Adipocyte (in vitro differentiated cells): ENCODE measurements at regions not wholly inside any gene's neighbourhood (a gene's known extent, or its start where the extent isn't known, plus 50 kb on each side); places are given as distances from the start of the nearest gene placed in this dataset.

Source experiments
- DNase-seq: peaks from one replicate; pipeline ENCODE4 v3.0.0-alpha.2; 2015; ENCODE audit warnings: low read depth
- H3K27me3 ChIP-seq: replicated peaks from 2 replicates; pipeline ENCODE4 v1.7.0; 2013; ENCODE audit warnings: mild to moderate bottlenecking, low read length, moderate library complexity; ENCODE audit not compliant: control insufficient read depth, insufficient read depth
- H3K36me3 ChIP-seq: 2 replicates; pipeline ENCODE4 v1.7.0; 2013; ENCODE audit warnings: low read length, mild to moderate bottlenecking, moderate library complexity; ENCODE audit not compliant: control insufficient read depth, insufficient read depth, severe bottlenecking
- H3K4me1 ChIP-seq: 2 replicates; pipeline ENCODE4 v1.7.0; 2013; ENCODE audit warnings: mild to moderate bottlenecking, low read length, moderate library complexity; ENCODE audit not compliant: control insufficient read depth, insufficient read depth
- H3K4me3 ChIP-seq: 2 replicates; pipeline ENCODE4 v1.7.0; 2013; ENCODE audit warnings: mild to moderate bottlenecking, low read length, moderate library complexity
- H3K9ac ChIP-seq: 2 replicates; pipeline ENCODE4 v1.7.0; 2013; ENCODE audit warnings: mild to moderate bottlenecking, low read length, moderate library complexity
- H3K9me3 ChIP-seq: 2 replicates; pipeline ENCODE4 v1.7.0; 2013; ENCODE audit warnings: mild to moderate bottlenecking, low read length, moderate library complexity; ENCODE audit not compliant: control insufficient read depth

GRCh38 chr12:3357950-3358525, 133.0 kb upstream of the PRMT8 start:
- Histone ChIP-seq H3K27me3 (peaks cover 55% of the 10 kb centered on the region), H3K4me1 (no peaks in the 10 kb centered on the region), H3K9ac (no peak overlapping the region), H3K4me3 (no peak overlapping the region), H3K36me3 (no peaks in the 10 kb centered on the region), H3K9me3 (peaks cover 6% of the 10 kb centered on the region)
- no peak for DNase-seq

- DNase-seq = no peak
Measured at GRCh38 chr12:3359478-3359877, 131.5 kb upstream of the PRMT8 start.

GRCh38 chr12:3361146-3361545, 129.9 kb upstream of the PRMT8 start:
- no peaks in the 10 kb centered on the region for H3K36me3 ChIP-seq
- no peak overlapping the region for H3K4me3 ChIP-seq
- no peak for DNase-seq
- no peaks in the 10 kb centered on the region for H3K4me1 ChIP-seq
- H3K9me3 ChIP-seq = peaks cover 6% of the 10 kb centered on the region
- H3K27me3 ChIP-seq = peaks cover 68% of the 10 kb centered on the region
- H3K9ac ChIP-seq = no peak overlapping the region

More at GRCh38 chr12:3359478-3359877, 131.5 kb upstream of the PRMT8 start:
- Histone ChIP-seq H3K36me3 (no peaks in the 10 kb centered on the region), H3K9ac (no peak overlapping the region), H3K27me3 (peaks cover 64% of the 10 kb centered on the region), H3K4me1 (no peaks in the 10 kb centered on the region), H3K4me3 (no peak overlapping the region), H3K9me3 (peaks cover 6% of the 10 kb centered on the region)

- H3K9ac ChIP-seq = no peak overlapping the region
- H3K4me3 ChIP-seq = no peak overlapping the region
- no peaks in the 10 kb centered on the region for H3K36me3 ChIP-seq
- no peak for DNase-seq
- H3K27me3 ChIP-seq = peaks cover 69% of the 10 kb centered on the region
- no peaks in the 10 kb centered on the region for H3K4me1 ChIP-seq
- H3K9me3 ChIP-seq = no peaks in the 10 kb centered on the region
Measured at GRCh38 chr12:3362737-3363136, 128.3 kb upstream of the PRMT8 start.

GRCh38 chr12:3363608-3364007, 127.4 kb upstream of the PRMT8 start:
- H3K4me1 ChIP-seq = no peaks in the 10 kb centered on the region
- no peak overlapping the region for H3K9ac ChIP-seq
- peaks cover 73% of the 10 kb centered on the region for H3K27me3 ChIP-seq
- H3K4me3 ChIP-seq = no peak overlapping the region
- DNase-seq = no peak
- no peaks in the 10 kb centered on the region for H3K9me3 ChIP-seq
- no peaks in the 10 kb centered on the region for H3K36me3 ChIP-seq

GRCh38 chr12:3364226-3364625, 126.8 kb upstream of the PRMT8 start:
- no peak for DNase-seq
- Histone ChIP-seq H3K4me3 (no peak overlapping the region), H3K4me1 (no peaks in the 10 kb centered on the region), H3K36me3 (no peaks in the 10 kb centered on the region), H3K9ac (no peak overlapping the region), H3K27me3 (peaks cover 67% of the 10 kb centered on the region), H3K9me3 (no peaks in the 10 kb centered on the region)

- Histone ChIP-seq H3K9me3 (no peaks in the 10 kb centered on the region), H3K27me3 (peaks cover 65% of the 10 kb centered on the region), H3K36me3 (no peaks in the 10 kb centered on the region), H3K4me3 (no peak overlapping the region), H3K9ac (no peak overlapping the region), H3K4me1 (no peaks in the 10 kb centered on the region)
- DNase-seq = no peak
Measured at GRCh38 chr12:3364661-3365462, 126.1 kb upstream of the PRMT8 start.

GRCh38 chr12:3365463-3366411, 125.3 kb upstream of the PRMT8 start:
- no peak overlapping the region for H3K9ac ChIP-seq
- H3K36me3 ChIP-seq = no peaks in the 10 kb centered on the region
- H3K9me3 ChIP-seq = no peaks in the 10 kb centered on the region
- H3K4me1 ChIP-seq = no peaks in the 10 kb centered on the region
- no peak for DNase-seq
- H3K4me3 ChIP-seq = no peak overlapping the region
- H3K27me3 ChIP-seq = peaks cover 60% of the 10 kb centered on the region

- Histone ChIP-seq H3K36me3 (no peaks in the 10 kb centered on the region), H3K9me3 (no peaks in the 10 kb centered on the region), H3K4me3 (no peak overlapping the region), H3K27me3 (peaks cover 55% of the 10 kb centered on the region), H3K4me1 (no peaks in the 10 kb centered on the region), H3K9ac (no peak overlapping the region)
- DNase-seq = no peak
Measured at GRCh38 chr12:3366451-3367110, 124.4 kb upstream of the PRMT8 start.

- DNase-seq = no peak
- Histone ChIP-seq H3K9me3 (no peaks in the 10 kb centered on the region), H3K27me3 (peaks cover 49% of the 10 kb centered on the region), H3K4me1 (no peaks in the 10 kb centered on the region), H3K4me3 (no peak overlapping the region), H3K9ac (no peak overlapping the region), H3K36me3 (no peaks in the 10 kb centered on the region)
Measured at GRCh38 chr12:3367750-3368444, 123.1 kb upstream of the PRMT8 start.
